ENCODE measurements at regions not wholly inside any gene's neighbourhood (a gene's known extent, or its start where the extent isn't known, plus 50 kb on each side); places are given as distances from the start of the nearest gene placed in this dataset.

DNA sequence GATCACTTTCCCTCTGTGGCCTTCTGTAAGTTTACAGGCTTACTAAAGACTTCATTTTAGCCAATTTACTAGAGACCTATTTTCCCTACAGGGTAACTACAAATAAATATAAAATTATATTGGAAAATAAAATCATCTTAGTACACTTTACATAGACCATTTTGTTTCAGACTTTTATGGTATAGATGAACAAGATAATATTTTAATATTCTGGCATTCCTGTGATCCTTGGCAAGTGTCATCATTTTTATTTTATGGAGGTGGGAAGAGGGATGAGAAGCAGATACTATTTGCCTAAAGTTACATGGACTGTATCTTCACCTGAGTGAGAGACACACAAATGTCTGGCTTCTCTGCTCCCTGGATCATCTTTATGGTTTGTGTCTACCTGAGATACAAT, 149.6 kb upstream of the CWC22 start:
- DNase-seq = no peak
- Histone ChIP-seq H3K4me1 (ENCODE audit: insufficient read depth) (no peaks in the 10 kb centered on the region), H3K36me3 (no peaks in the 10 kb centered on the region), H3K27me3 (no peaks in the 10 kb centered on the region), H3K27ac (no peak overlapping the region), H3K4me3 (no peak overlapping the region), H3K9me3 (no peaks in the 10 kb centered on the region)
- TF ChIP-seq, protein P1, sequence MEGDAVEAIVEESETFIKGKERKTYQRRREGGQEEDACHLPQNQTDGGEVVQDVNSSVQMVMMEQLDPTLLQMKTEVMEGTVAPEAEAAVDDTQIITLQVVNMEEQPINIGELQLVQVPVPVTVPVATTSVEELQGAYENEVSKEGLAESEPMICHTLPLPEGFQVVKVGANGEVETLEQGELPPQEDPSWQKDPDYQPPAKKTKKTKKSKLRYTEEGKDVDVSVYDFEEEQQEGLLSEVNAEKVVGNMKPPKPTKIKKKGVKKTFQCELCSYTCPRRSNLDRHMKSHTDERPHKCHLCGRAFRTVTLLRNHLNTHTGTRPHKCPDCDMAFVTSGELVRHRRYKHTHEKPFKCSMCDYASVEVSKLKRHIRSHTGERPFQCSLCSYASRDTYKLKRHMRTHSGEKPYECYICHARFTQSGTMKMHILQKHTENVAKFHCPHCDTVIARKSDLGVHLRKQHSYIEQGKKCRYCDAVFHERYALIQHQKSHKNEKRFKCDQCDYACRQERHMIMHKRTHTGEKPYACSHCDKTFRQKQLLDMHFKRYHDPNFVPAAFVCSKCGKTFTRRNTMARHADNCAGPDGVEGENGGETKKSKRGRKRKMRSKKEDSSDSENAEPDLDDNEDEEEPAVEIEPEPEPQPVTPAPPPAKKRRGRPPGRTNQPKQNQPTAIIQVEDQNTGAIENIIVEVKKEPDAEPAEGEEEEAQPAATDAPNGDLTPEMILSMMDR (IDR thresholded peaks at IDR 0.05) = no peak
- no peak for TF ChIP-seq EP300 (IDR thresholded peaks at IDR 0.05)
- no peak for TF ChIP-seq POLR2A (IDR thresholded peaks at IDR 0.05)
- intact Hi-C loops (cut with DNase I) = no loop called here

DNA sequence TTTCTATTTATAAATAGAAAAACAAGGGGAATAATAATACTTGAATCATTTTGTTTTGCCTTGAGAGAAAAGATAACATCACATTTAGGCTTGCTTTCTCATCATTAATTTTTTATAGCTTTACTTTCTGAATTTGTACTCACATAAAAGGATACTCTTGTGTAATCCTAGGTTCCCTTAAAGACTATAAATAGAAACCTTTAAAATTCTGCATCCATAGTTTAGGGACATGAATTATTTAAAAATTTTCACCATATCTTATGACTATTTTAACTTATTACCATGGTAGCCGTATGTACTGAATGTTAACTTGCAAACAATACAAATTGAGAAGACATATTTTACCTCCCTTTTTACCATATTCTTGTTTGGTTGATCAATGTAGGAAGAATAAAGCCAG, 143.5 kb upstream of the CWC22 start:
- Histone ChIP-seq H3K4me3 (no peak overlapping the region), H3K4me1 (ENCODE audit: insufficient read depth) (no peaks in the 10 kb centered on the region), H3K27ac (no peak overlapping the region), H3K36me3 (no peaks in the 10 kb centered on the region), H3K27me3 (no peaks in the 10 kb centered on the region), H3K9me3 (no peaks in the 10 kb centered on the region)
- no peak for TF ChIP-seq EP300 (IDR thresholded peaks at IDR 0.05)
- no peak for TF ChIP-seq POLR2A (IDR thresholded peaks at IDR 0.05)
- TF ChIP-seq, protein P1 (IDR thresholded peaks at IDR 0.05) = no peak
- intact Hi-C loops (cut with DNase I) = no loop called here
- WGBS, 3 donors = 86 to 89% (median 86%) methylated on average over 1 of the region's 1 CpG
- DNase-seq = no peak

DNA sequence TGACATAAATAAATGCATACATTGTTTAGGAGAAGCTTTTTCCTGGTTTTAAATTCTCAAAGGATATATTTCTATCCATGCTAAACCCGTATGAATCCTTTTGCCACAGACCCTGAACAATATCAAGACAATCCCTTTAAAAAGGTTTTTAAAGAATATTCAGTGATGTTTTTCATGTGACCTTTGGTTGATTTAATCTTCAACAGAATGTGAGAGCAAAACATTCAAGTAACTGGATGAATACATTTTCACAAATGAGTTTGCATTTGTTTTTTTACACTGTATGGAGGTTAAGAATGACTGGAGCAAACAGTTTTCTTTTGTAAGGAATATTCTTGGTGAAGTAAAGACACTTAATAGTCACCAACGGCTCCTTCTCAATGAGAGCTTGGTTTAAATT, 139.4 kb upstream of the CWC22 start:
- no peak overlapping the region for H3K27ac ChIP-seq
- 65 to 70% (median 67%) methylated on average over 2 of the region's 2 CpGs for WGBS, 3 donors
- no peak overlapping the region for H3K4me3 ChIP-seq
- no peaks in the 10 kb centered on the region for H3K9me3 ChIP-seq
- no peak for TF ChIP-seq EP300 (IDR thresholded peaks at IDR 0.05)
- TF ChIP-seq, protein P1 (IDR thresholded peaks at IDR 0.05) = no peak
- TF ChIP-seq POLR2A (IDR thresholded peaks at IDR 0.05) = no peak
- intact Hi-C loops (cut with DNase I) = no loop called here
- H3K36me3 ChIP-seq = no peaks in the 10 kb centered on the region
- H3K27me3 ChIP-seq = no peaks in the 10 kb centered on the region
- no peaks in the 10 kb centered on the region for H3K4me1 ChIP-seq (ENCODE audit: insufficient read depth)
- no peak for DNase-seq

DNA sequence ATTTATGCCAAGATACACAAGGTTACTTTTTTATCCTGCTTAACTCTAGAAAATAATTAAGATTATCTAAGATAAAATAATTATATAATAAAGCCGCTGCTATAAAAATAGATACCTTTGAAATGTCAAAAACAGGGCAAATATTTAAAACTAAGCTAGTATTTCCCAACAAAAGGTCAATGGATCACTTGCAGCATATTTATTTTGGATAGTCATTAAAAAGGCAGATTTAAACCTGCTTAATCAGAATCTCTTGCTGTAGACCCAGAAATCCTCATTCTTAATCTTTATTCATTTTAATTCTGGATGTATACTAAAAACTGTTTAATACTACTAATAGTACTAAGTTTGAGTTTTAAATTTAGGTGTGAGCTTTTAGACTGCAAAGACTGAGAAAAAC, 139.0 kb upstream of the CWC22 start:
- Histone ChIP-seq H3K9me3 (no peaks in the 10 kb centered on the region), H3K4me3 (no peak overlapping the region), H3K36me3 (no peaks in the 10 kb centered on the region), H3K27ac (no peak overlapping the region), H3K4me1 (ENCODE audit: insufficient read depth) (no peaks in the 10 kb centered on the region), H3K27me3 (no peaks in the 10 kb centered on the region)
- 80 to 82% (median 81%) methylated on average over 1 of the region's 1 CpG for WGBS, 3 donors
- intact Hi-C loops (cut with DNase I) = no loop called here
- DNase-seq = no peak
- TF ChIP-seq EP300 (IDR thresholded peaks at IDR 0.05) (no peak), POLR2A (IDR thresholded peaks at IDR 0.05) (no peak)
- TF ChIP-seq, protein P1 (IDR thresholded peaks at IDR 0.05) = no peak

DNA sequence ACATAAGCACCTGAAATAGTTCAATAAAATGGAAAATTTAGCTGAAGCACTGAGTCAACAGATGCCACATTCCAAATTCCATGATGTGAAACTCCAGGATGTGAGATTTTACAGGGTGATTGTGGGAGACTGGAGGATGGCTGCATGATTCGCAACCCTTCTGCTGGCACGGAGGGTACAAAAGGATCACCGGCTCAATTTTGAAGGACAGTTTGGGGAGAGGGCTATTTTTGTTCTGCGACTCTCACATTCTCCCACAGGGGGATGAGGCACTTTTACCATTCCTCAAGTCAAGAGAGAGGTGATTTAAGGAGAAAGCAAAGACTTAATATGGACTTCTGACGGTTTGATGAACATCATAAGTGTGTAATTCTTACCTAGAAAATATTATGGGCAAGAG, 138.1 kb upstream of the CWC22 start:
- no peak for DNase-seq
- no peaks in the 10 kb centered on the region for H3K4me1 ChIP-seq (ENCODE audit: insufficient read depth)
- TF ChIP-seq EP300 (IDR thresholded peaks at IDR 0.05) (no peak), POLR2A (IDR thresholded peaks at IDR 0.05) (no peak)
- TF ChIP-seq, protein P1 (IDR thresholded peaks at IDR 0.05) = no peak
- intact Hi-C loops (cut with DNase I) = no loop called here
- H3K27me3 ChIP-seq = no peaks in the 10 kb centered on the region
- H3K9me3 ChIP-seq = no peaks in the 10 kb centered on the region
- H3K36me3 ChIP-seq = no peaks in the 10 kb centered on the region
- H3K27ac ChIP-seq = no peak overlapping the region
- no peak overlapping the region for H3K4me3 ChIP-seq
- 82 to 86% (median 83%) methylated on average over 5 of the region's 5 CpGs for WGBS, 3 donors
